Heart left ventricle (tissue), 13 donors: ENCODE measurements at regions not wholly inside any gene's neighbourhood (a gene's known extent, or its start where the extent isn't known, plus 50 kb on each side); places are given as distances from the start of the nearest gene placed in this dataset.

Experiments used
- CTCF ChIP-seq, 12 donors: fragments of 200-600 bp; sonication (generic) in 4 of 12; IDR thresholded peaks; one replicate each; pipeline versions ENCODE4 v1.5.0 to v1.8.0; 2018 to 2022; ENCODE audit warnings: antibody characterized with exemption in 12 of 12, mild to moderate bottlenecking in 5 of 12
- POLR2A ChIP-seq, 2 donors: fragments of 450-650 bp; IDR thresholded peaks; one replicate each; pipeline ENCODE4 v1.6.1; 2017; ENCODE audit warnings: antibody characterized with exemption in 2 of 2, mild to moderate bottlenecking in 2 of 2, moderate library complexity in 2 of 2
- donor health status: ischemic (EF 13 %, LVEDD 7.1; RV severe dilation, severe dysfunction).
- donor health status: DM: no; HTN: yes; CAD: no.
- donor health status: DM: no; HTN: no; CAD: no.
- donor health status: ischemic (EF 25% LVEDD 6.9; RV normal size, moderate dysfunction).
- donor health status: ischemic (EF 25% LVEDD 5.7; RV mildly dilated, moderate dysfunction).
- donor health status: ischemic (EF 35%, LVEDD 5.7; RV mildly dilated, moderate dysfunction).
- donor health status: nonischemic (EF 11% LVEDD 7.7; RV severe dilation, severe dysfunction).
- donor health status: DM: yes; HTN: yes; CAD: no.
- donor health status: PGD.
- donor health status: ischemic (EF 29% LVEDD 5.4; RV normal size, mild dysfunction).
- donor health status: nonischemic (EF 23%, LVEDD 6.1; RV moderate dilation, normal function).

- no peak for TF ChIP-seq CTCF (IDR thresholded peaks at IDR 0.05)
- no peak for TF ChIP-seq POLR2A (IDR thresholded peaks at IDR 0.05)
These were observed 118.9 kb downstream of the RIPK4 start for GRCh38 chr21:41647806-41648561.
